Coronary artery (tissue), 2 donors: ENCODE measurements at regions not wholly inside any gene's neighbourhood (a gene's known extent, or its start where the extent isn't known, plus 50 kb on each side); places are given as distances from the start of the nearest gene placed in this dataset.

Experiments
- DNase-seq: peaks from one replicate; pipeline ENCODE4 v3.0.0-alpha.2; 2017; ENCODE audit warnings: low spot score
- H3K27ac ChIP-seq, 2 donors: fragments of 200-600 bp; sonication (generic); one replicate each; pipeline ENCODE4 v1.5.1; 2016 to 2019
- H3K4me3 ChIP-seq: fragments of 200-600 bp; sonication (generic); 2 replicates; pipeline ENCODE4 v1.5.1; 2016; ENCODE audit warnings: mild to moderate bottlenecking, moderate library complexity
- CTCF ChIP-seq: fragments of 200-600 bp; sonication (generic); IDR thresholded peaks from one replicate; pipeline ENCODE4 v1.5.1; 2019; ENCODE audit warnings: antibody characterized with exemption

GRCh38 chr17:5947701-5948180 lies 122.4 kb upstream of the WSCD1 start:
- no peak for DNase-seq
- no peak overlapping the region for H3K27ac ChIP-seq
- no peak for TF ChIP-seq CTCF
- no peak overlapping the region for H3K4me3 ChIP-seq

GRCh38 chr17:5948811-5949210 lies 121.4 kb upstream of the WSCD1 start:
- Histone ChIP-seq H3K27ac (no peak overlapping the region), H3K4me3 (no peak overlapping the region)
- no peak for TF ChIP-seq CTCF
- no peak for DNase-seq

GRCh38 chr17:5950878-5951277 lies 119.3 kb upstream of the WSCD1 start:
- no peak for TF ChIP-seq CTCF
- DNase-seq = no peak
- no peak overlapping the region for H3K4me3 ChIP-seq
- H3K27ac ChIP-seq = no peak overlapping the region

- Histone ChIP-seq H3K27ac (no peak overlapping the region), H3K4me3 (no peak overlapping the region)
- TF ChIP-seq CTCF = no peak
- no peak for DNase-seq
These were observed 118.3 kb upstream of the WSCD1 start for GRCh38 chr17:5951912-5952311.

GRCh38 chr17:5952518-5952917 lies 117.7 kb upstream of the WSCD1 start:
- no peak for TF ChIP-seq CTCF
- DNase-seq = no peak
- Histone ChIP-seq H3K27ac (no peak overlapping the region), H3K4me3 (no peak overlapping the region)

- no peak overlapping the region for H3K27ac ChIP-seq
- no peak for TF ChIP-seq CTCF
- no peak for DNase-seq
- H3K4me3 ChIP-seq = no peak overlapping the region
These were observed 114.4 kb upstream of the WSCD1 start for GRCh38 chr17:5955764-5956163.

- TF ChIP-seq CTCF = no peak
- no peak overlapping the region for H3K4me3 ChIP-seq
- no peak overlapping the region for H3K27ac ChIP-seq
- DNase-seq = no peak
These were observed 111.3 kb upstream of the WSCD1 start for GRCh38 chr17:5958850-5959249.
